HCT116 (cell line): ENCODE measurements at regions not wholly inside any gene's neighbourhood (a gene's known extent, or its start where the extent isn't known, plus 50 kb on each side); places are given as distances from the start of the nearest gene placed in this dataset.

Experiments used
- ATAC-seq: fragments of 200-7000 bp; cut with Tn5 transposase; 2 replicates; pipeline ENCODE4 v1.9.1; 2020; ENCODE audit warnings: mild to moderate bottlenecking, moderate library complexity
- BruUV-seq: library from RNA; stranded (reverse); fragments of 400-500 nt; replicated peaks from 2 replicates; lab custom pipeline; 2021; lab: Mats Ljungman, UMichigan
- CTCF ChIA-PET: fragments of 300-600 bp; sonication (Branson Sonifier 250); formaldehyde crosslinking; loops from one replicate; lab custom pipeline; 2021; ENCODE audit warnings: antibody characterized with exemption; lab: Charles Lee
- POLR2A ChIA-PET: fragments of 300-600, 350-600 bp; sonication (Branson Sonifier 250); formaldehyde crosslinking; loops from one replicate; lab custom pipeline; 2021; ENCODE audit warnings: antibody characterized with exemption; lab: Charles Lee
- RAD21 ChIA-PET, 2 experiments: fragments of 300-600 bp; sonication (Branson Sonifier 250); formaldehyde crosslinking; loops; one replicate each; lab custom pipeline; 2023; ENCODE audit warnings: low total read pairs in 2 of 2; ENCODE audit not compliant: uncharacterized antibody in 2 of 2, unreplicated experiment in 2 of 2, low non-redundant PET in 1 of 2; lab: Charles Lee
- DNase-seq: peaks from one replicate; pipeline ENCODE4 v3.0.0-alpha.2; 2010; ENCODE audit warnings: low read depth, low spot score
- H2AFZ ChIP-seq: fragments of 200-600 bp; shearing (Covaris generic), sonication (generic); 2 replicates; pipeline ENCODE4 v1.6.1; 2017; ENCODE audit warnings: low read depth, mixed run types, mixed read lengths, antibody characterized with exemption, low read length; ENCODE audit not compliant: poor library complexity, severe bottlenecking
- H3K27ac ChIP-seq: 2 replicates; pipeline ENCODE4 v1.5.1; 2012; ENCODE audit warnings: low read depth, low read length
- H3K27me3 ChIP-seq: fragments of 200-600 bp; sonication (generic); 2 replicates; pipeline ENCODE4 v1.6.1; 2016; ENCODE audit warnings: mixed run types, low read length, mixed read lengths; ENCODE audit not compliant: insufficient read depth
- H3K36me3 ChIP-seq, 2 experiments: fragments of 200-500 bp in 1 of 2; fragments of 200-600 bp in 1 of 2; sonication (Bioruptor generic) in 1 of 2; sonication (generic) in 1 of 2; 2 replicates each; pipeline versions ENCODE4 v1.5.1 to v1.6.1; 2014 to 2016; ENCODE audit warnings: low read length in 2 of 2, inconsistent platforms in 1 of 2, mixed read lengths in 1 of 2, mixed run types in 1 of 2; ENCODE audit not compliant: insufficient read depth in 2 of 2, control insufficient read depth in 1 of 2
- H3K4me1 ChIP-seq, 2 experiments: fragments of 200-600 bp in 1 of 2; sonication (generic) in 1 of 2; 2 replicates each; pipeline versions ENCODE4 v1.5.1 to v1.6.1; 2012 to 2017; ENCODE audit warnings: low read length in 2 of 2, inconsistent platforms in 1 of 2, mild to moderate bottlenecking in 1 of 2, mixed read lengths in 1 of 2, mixed run types in 1 of 2, moderate library complexity in 1 of 2; ENCODE audit not compliant: insufficient read depth in 2 of 2, control insufficient read depth in 1 of 2
- H3K4me2 ChIP-seq: fragments of 200-600 bp; sonication (generic); 2 replicates; pipeline ENCODE4 v1.6.1; 2017; ENCODE audit warnings: mixed run types, low read length, mixed read lengths
- H3K4me3 ChIP-seq, 2 experiments: fragments of 200-600 bp in 1 of 2; sonication (generic) in 1 of 2; replicated peaks in 1 of 2; 2 replicates each; pipeline ENCODE4 v1.5.1; 2011 to 2016; ENCODE audit warnings: low read length in 2 of 2, control low read depth in 1 of 2, low read depth in 1 of 2, mild to moderate bottlenecking in 1 of 2, mixed read lengths in 1 of 2, mixed run types in 1 of 2
- H3K79me2 ChIP-seq: fragments of 200-600 bp; sonication (generic); 2 replicates; pipeline ENCODE4 v1.6.1; 2017; ENCODE audit warnings: mild to moderate bottlenecking, mixed run types, low read length, moderate library complexity, mixed read lengths; ENCODE audit not compliant: insufficient read depth
- H3K9ac ChIP-seq: fragments of 200-600 bp; sonication (generic); 2 replicates; pipeline ENCODE4 v1.6.1; 2016; ENCODE audit warnings: low read length, mixed read lengths
- H3K9me2 ChIP-seq: fragments of 200-600 bp; sonication (generic), shearing (Covaris generic); 2 replicates; pipeline ENCODE4 v1.6.1; 2017; ENCODE audit warnings: mixed run types, mild to moderate bottlenecking, moderate library complexity; ENCODE audit not compliant: insufficient read depth
- H3K9me3 ChIP-seq, 2 experiments: fragments of 200-500 bp in 1 of 2; fragments of 200-600 bp in 1 of 2; sonication (Bioruptor generic) in 1 of 2; sonication (generic) in 1 of 2; 2 replicates each; pipeline ENCODE4 v1.6.1; 2014 to 2017; ENCODE audit warnings: low read length in 2 of 2, mixed read lengths in 2 of 2, inconsistent platforms in 1 of 2, low read depth in 1 of 2, mild to moderate bottlenecking in 1 of 2, mixed run types in 1 of 2, moderate library complexity in 1 of 2; ENCODE audit not compliant: control insufficient read depth in 1 of 2, insufficient read depth in 1 of 2
- H4K20me1 ChIP-seq: fragments of 200-600 bp; sonication (generic), shearing (Covaris generic); 2 replicates; pipeline ENCODE4 v1.6.1; 2017; ENCODE audit warnings: mixed run types, mild to moderate bottlenecking, moderate library complexity; ENCODE audit not compliant: insufficient read depth
- CEBPB ChIP-seq: IDR thresholded peaks from 2 replicates; pipeline ENCODE4 v1.6.1; 2012; ENCODE audit warnings: low read depth
- EGR1 ChIP-seq: IDR thresholded peaks from 2 replicates; pipeline ENCODE4 v1.6.1; 2012; ENCODE audit warnings: low read depth
- EZH2 ChIP-seq: fragments of 200-600 bp; sonication (generic); IDR thresholded peaks from 2 replicates; pipeline ENCODE4 v1.6.1; 2017; ENCODE audit warnings: antibody characterized with exemption, mixed run types
- FOSL1 ChIP-seq: IDR thresholded peaks from 2 replicates; pipeline ENCODE4 v1.6.1; 2012; ENCODE audit warnings: low read depth
- SIN3A ChIP-seq: IDR thresholded peaks from 2 replicates; pipeline ENCODE4 v1.6.1; 2012; ENCODE audit warnings: low read depth
- SRF ChIP-seq: IDR thresholded peaks from 2 replicates; pipeline ENCODE4 v1.6.1; 2012; ENCODE audit warnings: low read depth
- TCF7L2 ChIP-seq: IDR thresholded peaks from 2 replicates; pipeline ENCODE4 v1.7.0; 2011; ENCODE audit warnings: borderline replicate concordance, inconsistent platforms; ENCODE audit not compliant: insufficient read depth, insufficient read length; ENCODE audit errors: extremely low read depth
- intact Hi-C: fragments of 100-400 bp; cut with micrococcal nuclease; formaldehyde crosslinking; loops from 2 replicates; pipeline ENCODE4 v1.10.0; 2022
- TF ChIP-seq, protein P1 (sequence below): IDR thresholded peaks from 2 replicates; pipeline ENCODE4 v1.6.1; 2011; ENCODE audit warnings: mild to moderate bottlenecking, low read length, moderate library complexity; ENCODE audit not compliant: insufficient replicate concordance; ENCODE audit errors: extremely low read depth
- TF ChIP-seq, protein P2 (sequence below): IDR thresholded peaks from 2 replicates; pipeline ENCODE4 v1.6.1; 2012
- TF ChIP-seq, protein P3 (sequence below), 3 experiments: fragments of 200-600 bp in 1 of 3; sonication (generic) in 1 of 3; IDR thresholded peaks in 2 of 3; conservative IDR thresholded peaks in 1 of 3; 2 replicates each; pipeline ENCODE4 v1.5.1; 2012 to 2017; ENCODE audit warnings: low read depth in 2 of 3, low read length in 2 of 3, antibody characterized with exemption in 1 of 3, borderline replicate concordance in 1 of 3, control low read depth in 1 of 3, mild to moderate bottlenecking in 1 of 3, mixed read lengths in 1 of 3, mixed run types in 1 of 3, moderate library complexity in 1 of 3; ENCODE audit not compliant: insufficient read depth in 1 of 3

DNA sequence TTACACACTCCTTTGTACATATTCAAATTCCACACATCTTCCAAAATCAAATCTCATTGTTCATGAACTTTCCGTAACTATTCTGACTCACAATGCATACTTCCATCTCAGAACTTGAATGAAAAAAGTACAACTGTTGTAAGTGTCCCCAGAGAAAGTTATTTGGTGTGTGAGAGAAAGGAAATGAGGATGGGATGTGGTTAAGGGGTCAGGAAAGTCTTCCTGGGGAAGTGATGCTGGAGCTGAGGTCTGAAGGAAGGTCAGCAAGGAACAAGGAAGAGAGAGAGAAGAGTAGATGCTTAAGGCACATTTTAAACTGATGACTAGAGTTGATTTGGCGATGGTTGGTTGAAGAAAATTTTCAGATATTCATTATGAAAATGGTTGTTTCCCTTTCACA lies 340.0 kb upstream of the STXBP6 start:
- BruUV-seq: no TSS peak
- Histone ChIP-seq H3K79me2 (no peaks in the 10 kb centered on the region), H3K27me3 (no peaks in the 10 kb centered on the region), H3K9me2 (no peaks in the 10 kb centered on the region), H3K36me3 (no peaks in the 10 kb centered on the region), H3K4me3 (no peak overlapping the region), H2AFZ (no peak overlapping the region), H3K9ac (no peak overlapping the region), H3K4me2 (no peak overlapping the region), H4K20me1 (no peaks in the 10 kb centered on the region), H3K27ac (no peak overlapping the region), H3K9me3 (peaks cover 0 to 6% of the 10 kb centered on the region in 2 experiments; a peak in 1 of 4 replicates), H3K4me1 (no peaks in the 10 kb centered on the region)
- POLR2A ChIA-PET: no interaction called here
- CTCF ChIA-PET: no interaction called here
- TF ChIP-seq CEBPB: no peak
- TF ChIP-seq, protein P1, sequence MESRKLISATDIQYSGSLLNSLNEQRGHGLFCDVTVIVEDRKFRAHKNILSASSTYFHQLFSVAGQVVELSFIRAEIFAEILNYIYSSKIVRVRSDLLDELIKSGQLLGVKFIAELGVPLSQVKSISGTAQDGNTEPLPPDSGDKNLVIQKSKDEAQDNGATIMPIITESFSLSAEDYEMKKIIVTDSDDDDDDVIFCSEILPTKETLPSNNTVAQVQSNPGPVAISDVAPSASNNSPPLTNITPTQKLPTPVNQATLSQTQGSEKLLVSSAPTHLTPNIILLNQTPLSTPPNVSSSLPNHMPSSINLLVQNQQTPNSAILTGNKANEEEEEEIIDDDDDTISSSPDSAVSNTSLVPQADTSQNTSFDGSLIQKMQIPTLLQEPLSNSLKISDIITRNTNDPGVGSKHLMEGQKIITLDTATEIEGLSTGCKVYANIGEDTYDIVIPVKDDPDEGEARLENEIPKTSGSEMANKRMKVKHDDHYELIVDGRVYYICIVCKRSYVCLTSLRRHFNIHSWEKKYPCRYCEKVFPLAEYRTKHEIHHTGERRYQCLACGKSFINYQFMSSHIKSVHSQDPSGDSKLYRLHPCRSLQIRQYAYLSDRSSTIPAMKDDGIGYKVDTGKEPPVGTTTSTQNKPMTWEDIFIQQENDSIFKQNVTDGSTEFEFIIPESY: no peak
- TF ChIP-seq, protein P2, sequence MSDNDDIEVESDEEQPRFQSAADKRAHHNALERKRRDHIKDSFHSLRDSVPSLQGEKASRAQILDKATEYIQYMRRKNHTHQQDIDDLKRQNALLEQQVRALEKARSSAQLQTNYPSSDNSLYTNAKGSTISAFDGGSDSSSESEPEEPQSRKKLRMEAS: no peak
- TF ChIP-seq TCF7L2: no peak
- no peak for TF ChIP-seq EGR1
- no peak for TF ChIP-seq FOSL1
- no peak for TF ChIP-seq SRF
- TF ChIP-seq EZH2: no peak
- no peak for TF ChIP-seq SIN3A
- DNase-seq (no peak), ATAC-seq (no peak)
- RAD21 ChIA-PET: no interaction called here
- intact Hi-C loops: no loop called here

DNA sequence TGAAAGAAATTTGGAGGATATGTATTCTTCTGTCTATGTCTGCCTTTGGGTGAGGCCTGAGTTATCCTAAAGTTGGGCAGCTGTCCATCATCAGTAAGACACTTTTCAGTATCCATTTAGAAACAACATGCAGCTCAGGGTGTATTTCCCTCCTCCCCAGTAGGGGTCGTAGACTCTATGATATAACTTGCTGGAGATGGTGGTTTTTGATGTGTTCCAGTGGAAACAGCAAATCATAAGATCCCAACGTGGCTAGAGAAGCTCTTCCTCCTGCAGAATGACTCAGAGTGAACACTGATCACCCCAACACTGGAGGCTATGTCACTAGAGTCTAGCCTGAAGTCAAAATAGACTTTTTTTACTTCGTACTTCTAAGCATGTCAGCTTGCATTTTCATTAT lies 331.6 kb upstream of the STXBP6 start:
- no TSS peak for BruUV-seq
- Histone ChIP-seq H3K4me2 (no peak overlapping the region), H3K79me2 (no peaks in the 10 kb centered on the region), H3K27ac (no peak overlapping the region), H3K9me3 (peaks cover 0 to 7% of the 10 kb centered on the region in 2 experiments; a peak in 3 of 4 replicates), H2AFZ (no peak overlapping the region), H3K4me1 (no peaks in the 10 kb centered on the region), H3K9ac (no peak overlapping the region), H3K4me3 (no peak overlapping the region), H3K36me3 (no peaks in the 10 kb centered on the region), H4K20me1 (no peaks in the 10 kb centered on the region), H3K9me2 (no peaks in the 10 kb centered on the region), H3K27me3 (no peaks in the 10 kb centered on the region)
- CTCF ChIA-PET: no interaction called here
- intact Hi-C loops: no loop called here
- POLR2A ChIA-PET: no interaction called here
- TF ChIP-seq, protein P1: no peak
- TF ChIP-seq, protein P3, sequence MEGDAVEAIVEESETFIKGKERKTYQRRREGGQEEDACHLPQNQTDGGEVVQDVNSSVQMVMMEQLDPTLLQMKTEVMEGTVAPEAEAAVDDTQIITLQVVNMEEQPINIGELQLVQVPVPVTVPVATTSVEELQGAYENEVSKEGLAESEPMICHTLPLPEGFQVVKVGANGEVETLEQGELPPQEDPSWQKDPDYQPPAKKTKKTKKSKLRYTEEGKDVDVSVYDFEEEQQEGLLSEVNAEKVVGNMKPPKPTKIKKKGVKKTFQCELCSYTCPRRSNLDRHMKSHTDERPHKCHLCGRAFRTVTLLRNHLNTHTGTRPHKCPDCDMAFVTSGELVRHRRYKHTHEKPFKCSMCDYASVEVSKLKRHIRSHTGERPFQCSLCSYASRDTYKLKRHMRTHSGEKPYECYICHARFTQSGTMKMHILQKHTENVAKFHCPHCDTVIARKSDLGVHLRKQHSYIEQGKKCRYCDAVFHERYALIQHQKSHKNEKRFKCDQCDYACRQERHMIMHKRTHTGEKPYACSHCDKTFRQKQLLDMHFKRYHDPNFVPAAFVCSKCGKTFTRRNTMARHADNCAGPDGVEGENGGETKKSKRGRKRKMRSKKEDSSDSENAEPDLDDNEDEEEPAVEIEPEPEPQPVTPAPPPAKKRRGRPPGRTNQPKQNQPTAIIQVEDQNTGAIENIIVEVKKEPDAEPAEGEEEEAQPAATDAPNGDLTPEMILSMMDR (IDR thresholded peaks at IDR 0.05 in 2 of 3, conservative IDR thresholded peaks at IDR 0.05 in 1 of 3; ENCODE audit: borderline replicate concordance in 1 of 3, insufficient read depth in 1 of 3, low read depth in 2 of 3, low read length in 2 of 3): peak in 1 of 3 experiments; percentile 16; a peak in 1 of 6 replicates
- no peak for TF ChIP-seq FOSL1
- no peak for DNase-seq
- no peak for ATAC-seq
- RAD21 ChIA-PET: no interaction called here
